Adrenal gland (tissue), 9 donors: ENCODE measurements at regions not wholly inside any gene's neighbourhood (a gene's known extent, or its start where the extent isn't known, plus 50 kb on each side); places are given as distances from the start of the nearest gene placed in this dataset.

Experiments used
- DNase-seq, 7 donors: peaks; one replicate each; pipeline ENCODE4 v3.0.0-alpha.2; 2019 to 2020
- H3K27ac ChIP-seq, 5 donors: fragments of 200-600 bp; sonication (generic) in 4 of 5; 1 replicate in 3 of 5; 2 replicates in 2 of 5; pipeline versions ENCODE4 v1.5.1 to v1.8.0; 2016 to 2020; ENCODE audit warnings: mild to moderate bottlenecking in 1 of 5
- H3K27me3 ChIP-seq: fragments of 200-600 bp; 2 replicates; pipeline ENCODE4 v1.8.0; 2021
- H3K36me3 ChIP-seq, 2 donors: fragments of 200-600 bp; replicated peaks in 1 of 2; 1 replicate in 1 of 2; 2 replicates in 1 of 2; pipeline versions ENCODE4 v1.5.1 to v1.8.0; 2018 to 2022
- H3K4me1 ChIP-seq, 2 donors: fragments of 200-600 bp; replicated peaks in 1 of 2; 1 replicate in 1 of 2; 2 replicates in 1 of 2; pipeline versions ENCODE4 v1.5.1 to v1.8.0; 2018 to 2021
- H3K4me3 ChIP-seq, 4 donors: fragments of 200-600 bp; sonication (generic) in 3 of 4; one replicate each; pipeline ENCODE4 v1.5.1; 2016 to 2018
- H3K9me3 ChIP-seq, 3 donors: fragments of 200-600 bp; sonication (generic) in 1 of 3; replicated peaks in 1 of 3; 1 replicate in 2 of 3; 2 replicates in 1 of 3; pipeline versions ENCODE4 v1.5.1 to v1.8.0; 2016 to 2021
- POLR2A ChIP-seq, 2 donors: fragments of 450-650 bp; IDR thresholded peaks; one replicate each; pipeline ENCODE4 v1.6.1; 2017; ENCODE audit warnings: antibody characterized with exemption in 2 of 2, mild to moderate bottlenecking in 2 of 2, moderate library complexity in 1 of 2
- WGBS, 4 donors: extraction: QIAGEN DNeasy Blood & Tissue Kit in 2 of 4; methylation state at CpG; one replicate each; pipeline versions ENCODE4 v1.1.5 to v1.1.7; 2013 to 2017; 5-methylcytosine and 5-hydroxymethylcytosine counted together
- intact Hi-C, 2 donors: fragments of 100-400 bp; cut with DNase I; formaldehyde crosslinking; loops; one replicate each; pipeline versions ENCODE4 v1.14.1 to v1.15.0; 2022 to 2023
- TF ChIP-seq, protein P1 (sequence below), 6 experiments: fragments of 450-650 bp in 4 of 6; fragments of 200-600 bp in 2 of 6; sonication (generic) in 1 of 6; IDR thresholded peaks; 1 replicate in 5 of 6; 2 replicates in 1 of 6; pipeline versions ENCODE4 v1.5.1 to v1.8.0; 2016 to 2021; ENCODE audit warnings: antibody characterized with exemption in 6 of 6, mild to moderate bottlenecking in 2 of 6, moderate library complexity in 1 of 6
- donor health status: healthy with polysubstance abuse.
- donor health status: Bipolar disorder and iron deficiency.
- donor health status: DM: yes; HTN: yes; CAD: no.
- donor health status: DM: no; HTN: no; CAD: no.
- donor health status: DM: no; HTN: no; CAD: no.

GRCh38 chr9:33637881-33638280, 113.8 kb downstream of the ANKRD18B start:
- Histone ChIP-seq H3K27ac (no peak overlapping the region), H3K36me3 (no peaks in the 10 kb centered on the region), H3K4me3 (no peak overlapping the region), H3K27me3 (peaks cover 39% of the 10 kb centered on the region), H3K4me1 (no peaks in the 10 kb centered on the region), H3K9me3 (no peaks in the 10 kb centered on the region)
- intact Hi-C loops: no loop called here
- DNase-seq: no peak
- TF ChIP-seq, protein P1, sequence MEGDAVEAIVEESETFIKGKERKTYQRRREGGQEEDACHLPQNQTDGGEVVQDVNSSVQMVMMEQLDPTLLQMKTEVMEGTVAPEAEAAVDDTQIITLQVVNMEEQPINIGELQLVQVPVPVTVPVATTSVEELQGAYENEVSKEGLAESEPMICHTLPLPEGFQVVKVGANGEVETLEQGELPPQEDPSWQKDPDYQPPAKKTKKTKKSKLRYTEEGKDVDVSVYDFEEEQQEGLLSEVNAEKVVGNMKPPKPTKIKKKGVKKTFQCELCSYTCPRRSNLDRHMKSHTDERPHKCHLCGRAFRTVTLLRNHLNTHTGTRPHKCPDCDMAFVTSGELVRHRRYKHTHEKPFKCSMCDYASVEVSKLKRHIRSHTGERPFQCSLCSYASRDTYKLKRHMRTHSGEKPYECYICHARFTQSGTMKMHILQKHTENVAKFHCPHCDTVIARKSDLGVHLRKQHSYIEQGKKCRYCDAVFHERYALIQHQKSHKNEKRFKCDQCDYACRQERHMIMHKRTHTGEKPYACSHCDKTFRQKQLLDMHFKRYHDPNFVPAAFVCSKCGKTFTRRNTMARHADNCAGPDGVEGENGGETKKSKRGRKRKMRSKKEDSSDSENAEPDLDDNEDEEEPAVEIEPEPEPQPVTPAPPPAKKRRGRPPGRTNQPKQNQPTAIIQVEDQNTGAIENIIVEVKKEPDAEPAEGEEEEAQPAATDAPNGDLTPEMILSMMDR (IDR thresholded peaks at IDR 0.05): no peak
- no peak for TF ChIP-seq POLR2A (IDR thresholded peaks at IDR 0.05)
- WGBS, 4 donors: 37 to 61% (median 44%) methylated on average over 8 of the region's 8 CpGs

DNA sequence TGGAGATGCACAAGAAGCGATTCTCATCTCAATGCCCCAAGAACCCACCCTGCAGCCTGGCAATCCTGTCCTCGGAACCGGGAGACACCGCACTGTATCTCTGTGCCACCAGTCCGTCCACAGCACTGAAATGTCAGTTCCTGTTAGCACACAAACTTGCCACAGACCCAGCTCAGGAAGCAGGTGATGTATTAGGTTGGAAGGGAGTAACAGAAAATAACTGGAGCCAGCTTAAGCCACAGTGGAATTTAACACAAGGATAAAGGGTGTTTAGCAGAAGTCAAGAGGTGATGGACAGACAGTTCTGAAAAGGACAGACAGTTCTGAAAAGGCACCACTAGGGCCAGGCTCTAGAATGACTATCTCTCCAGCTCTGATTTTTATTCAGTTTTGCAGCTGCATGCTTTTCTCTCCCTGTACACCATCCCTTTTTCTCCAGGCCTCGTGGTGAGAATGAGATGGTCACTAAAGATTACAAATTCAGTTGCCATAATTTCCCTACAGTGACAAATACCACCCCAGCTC, 114.4 kb downstream of the ANKRD18B start:
- no peak for DNase-seq
- intact Hi-C loops: no loop called here
- 35 to 52% (median 44%) methylated on average over 6 of the region's 6 CpGs for WGBS, 4 donors
- Histone ChIP-seq H3K27me3 (peaks cover 39% of the 10 kb centered on the region), H3K4me3 (no peak overlapping the region), H3K4me1 (no peaks in the 10 kb centered on the region), H3K27ac (no peak overlapping the region), H3K36me3 (no peaks in the 10 kb centered on the region), H3K9me3 (no peaks in the 10 kb centered on the region)
- TF ChIP-seq, protein P1 (IDR thresholded peaks at IDR 0.05): no peak
- no peak for TF ChIP-seq POLR2A (IDR thresholded peaks at IDR 0.05)

DNA sequence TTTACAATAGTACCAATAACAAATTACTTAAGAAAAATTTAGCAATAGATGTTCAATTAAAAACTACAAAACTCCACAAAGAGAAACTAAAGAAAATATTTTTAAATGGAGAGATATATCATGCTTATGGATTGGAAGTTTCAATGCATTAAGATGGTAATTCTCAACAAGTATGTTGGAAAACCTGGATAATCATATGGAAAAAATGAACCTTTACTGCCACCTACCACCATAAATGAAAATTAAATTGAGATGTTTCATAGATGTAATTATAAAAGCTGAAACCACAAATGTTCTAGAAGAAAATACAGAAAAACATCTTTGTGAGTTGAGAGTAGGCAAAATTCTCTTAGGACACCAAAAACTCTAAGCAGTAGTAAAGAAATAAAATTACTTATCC, 121.7 kb downstream of the ANKRD18B start:
- Histone ChIP-seq H3K4me1 (no peaks in the 10 kb centered on the region), H3K36me3 (no peaks in the 10 kb centered on the region), H3K9me3 (no peaks in the 10 kb centered on the region), H3K4me3 (no peak overlapping the region), H3K27ac (no peak overlapping the region), H3K27me3 (peaks cover 8% of the 10 kb centered on the region)
- no peak for TF ChIP-seq POLR2A (IDR thresholded peaks at IDR 0.05)
- TF ChIP-seq, protein P1 (IDR thresholded peaks at IDR 0.05): no peak
- intact Hi-C loops: no loop called here
- DNase-seq: no peak

GRCh38 chr9:33649463-33649862, 125.4 kb downstream of the ANKRD18B start:
- intact Hi-C loops: no loop called here
- Histone ChIP-seq H3K9me3 (no peaks in the 10 kb centered on the region), H3K4me3 (no peak overlapping the region), H3K27me3 (peaks cover 5% of the 10 kb centered on the region), H3K36me3 (no peaks in the 10 kb centered on the region), H3K4me1 (no peaks in the 10 kb centered on the region), H3K27ac (no peak overlapping the region)
- no peak for TF ChIP-seq POLR2A (IDR thresholded peaks at IDR 0.05)
- TF ChIP-seq, protein P1 (IDR thresholded peaks at IDR 0.05): no peak
- DNase-seq: no peak
